B cell (primary cell): ENCODE measurements at regions not wholly inside any gene's neighbourhood (a gene's known extent, or its start where the extent isn't known, plus 50 kb on each side); places are given as distances from the start of the nearest gene placed in this dataset.

Experiments used
- ATAC-seq: fragments of 200-7000 bp; cut with Tn5 transposase; one replicate; pipeline ENCODE4 v1.10.0; 2021; ENCODE audit warnings: low read depth, mild to moderate bottlenecking, moderate number of reproducible peaks, moderate library complexity
- CTCF ChIA-PET: fragments of 350-600 bp; sonication (Branson Sonifier 250); formaldehyde crosslinking; loops from one replicate; lab custom pipeline; 2021; ENCODE audit warnings: antibody characterized with exemption, inconsistent platforms; lab: Charles Lee
- POLR2A ChIA-PET: fragments of 350-600 bp; sonication (Branson Sonifier 250); formaldehyde crosslinking; loops from one replicate; lab custom pipeline; 2021; ENCODE audit warnings: antibody characterized with exemption; lab: Charles Lee
- DNase-seq: peaks from one replicate; pipeline ENCODE4 v3.0.0; 2013
- H2AFZ ChIP-seq: 2 replicates; pipeline ENCODE4 v1.6.1; 2012; ENCODE audit warnings: mild to moderate bottlenecking, low read depth, low read length; ENCODE audit not compliant: insufficient read depth, poor library complexity, severe bottlenecking
- H3K27ac ChIP-seq, 2 donors: 1 replicate in 1 of 2; 2 replicates in 1 of 2; pipeline ENCODE4 v1.5.1; 2012 to 2013; ENCODE audit warnings: low read length in 2 of 2, mild to moderate bottlenecking in 2 of 2, moderate library complexity in 1 of 2
- H3K27me3 ChIP-seq, 4 experiments: fragments of 200-600 bp in 1 of 4; sonication (generic) in 1 of 4; replicated peaks in 1 of 4; 1 replicate in 2 of 4; 2 replicates in 2 of 4; pipeline versions ENCODE4 v1.6.1 to v1.7.0; 2013 to 2016; ENCODE audit warnings: low read length in 3 of 4, mild to moderate bottlenecking in 2 of 4, mixed read lengths in 1 of 4, moderate library complexity in 1 of 4; ENCODE audit not compliant: insufficient read depth in 4 of 4, control insufficient read depth in 3 of 4; ENCODE audit errors: control extremely low read depth in 1 of 4
- H3K36me3 ChIP-seq, 2 experiments: replicated peaks in 1 of 2; 1 replicate in 1 of 2; 2 replicates in 1 of 2; pipeline versions ENCODE4 v1.6.1 to v1.7.1; 2013; ENCODE audit warnings: low read length in 1 of 2; ENCODE audit not compliant: insufficient read depth in 2 of 2, control insufficient read depth in 1 of 2; ENCODE audit errors: control extremely low read depth in 1 of 2, extremely low read depth in 1 of 2
- H3K4me1 ChIP-seq, 2 donors: fragments of 200-600 bp in 1 of 2; sonication (generic) in 1 of 2; 1 replicate in 1 of 2; 2 replicates in 1 of 2; pipeline versions ENCODE4 v1.5.1 to v1.6.1; 2013 to 2017; ENCODE audit warnings: low read length in 2 of 2; ENCODE audit not compliant: control insufficient read depth in 2 of 2, insufficient read depth in 2 of 2
- H3K4me2 ChIP-seq: replicated peaks from 2 replicates; pipeline ENCODE3; 2012; ENCODE audit warnings: mild to moderate bottlenecking, low read depth, low read length; ENCODE audit not compliant: poor library complexity, severe bottlenecking
- H3K4me3 ChIP-seq, 5 experiments: fragments of 200-600 bp in 1 of 5; sonication (generic) in 1 of 5; 1 replicate in 3 of 5; 2 replicates in 2 of 5; pipeline versions ENCODE4 v1.5.1 to v1.7.0; 2011 to 2016; ENCODE audit warnings: low read length in 4 of 5, mild to moderate bottlenecking in 4 of 5, low read depth in 2 of 5, control low read depth in 1 of 5, moderate library complexity in 1 of 5; ENCODE audit not compliant: insufficient read depth in 1 of 5; ENCODE audit errors: control extremely low read depth in 1 of 5, extremely low read depth in 1 of 5
- H3K79me2 ChIP-seq: fragments of 200-600 bp; sonication (generic); one replicate; pipeline ENCODE4 v1.6.0; 2016; ENCODE audit warnings: low read length; ENCODE audit not compliant: control insufficient read depth, insufficient read depth
- H3K9ac ChIP-seq: fragments of 200-600 bp; sonication (generic); 2 replicates; pipeline ENCODE4 v1.6.1; 2017; ENCODE audit warnings: mild to moderate bottlenecking, low read length, moderate library complexity
- H3K9me3 ChIP-seq, 3 donors: one replicate each; pipeline versions ENCODE4 v1.6.1 to v1.7.1; 2013; ENCODE audit warnings: low read length in 2 of 3; ENCODE audit not compliant: control insufficient read depth in 2 of 3, insufficient read depth in 1 of 3; ENCODE audit errors: control extremely low read depth in 1 of 3
- H4K20me1 ChIP-seq: 2 replicates; pipeline ENCODE4 v1.6.0; 2012; ENCODE audit warnings: mild to moderate bottlenecking, low read length; ENCODE audit not compliant: insufficient read depth, control insufficient read depth, poor library complexity, severe bottlenecking
- H3K27ac Mint-ChIP-seq: one replicate; pipeline ENCODE4 v1.8.0; 2021; ENCODE audit warnings: mixed read lengths
- H3K27me3 Mint-ChIP-seq: one replicate; pipeline ENCODE4 v1.8.0; 2021; ENCODE audit warnings: mixed read lengths
- H3K4me1 Mint-ChIP-seq: one replicate; pipeline ENCODE4 v1.8.0; 2021; ENCODE audit warnings: mixed read lengths
- H3K4me3 Mint-ChIP-seq: one replicate; pipeline ENCODE4 v1.8.0; 2021; ENCODE audit warnings: mixed read lengths
- H3K9me3 Mint-ChIP-seq: one replicate; pipeline ENCODE4 v1.8.0; 2022; ENCODE audit warnings: mixed read lengths; ENCODE audit not compliant: insufficient read depth
- EZH2 ChIP-seq: IDR thresholded peaks from 2 replicates; pipeline ENCODE4 v1.6.1; 2012; ENCODE audit warnings: borderline replicate concordance, low read depth, mild to moderate bottlenecking, moderate library complexity, low read length; ENCODE audit not compliant: insufficient read depth, poor library complexity, severe bottlenecking
- WGBS: methylation state at CpG from one replicate; pipeline ENCODE4 v1.1.5; 2013; ENCODE audit warnings: missing lambda C conversion rate; ENCODE audit not compliant: insufficient coverage; 5-methylcytosine and 5-hydroxymethylcytosine counted together
- intact Hi-C: fragments of 100-400 bp; cut with micrococcal nuclease; formaldehyde crosslinking; loops from one replicate; pipeline ENCODE4 v1.10.0; 2022
- TF ChIP-seq, protein P1 (sequence below): fragments of 200-600 bp; IDR thresholded peaks from one replicate; pipeline ENCODE4 v1.8.0; 2022; ENCODE audit warnings: antibody characterized with exemption, mild to moderate bottlenecking

DNA sequence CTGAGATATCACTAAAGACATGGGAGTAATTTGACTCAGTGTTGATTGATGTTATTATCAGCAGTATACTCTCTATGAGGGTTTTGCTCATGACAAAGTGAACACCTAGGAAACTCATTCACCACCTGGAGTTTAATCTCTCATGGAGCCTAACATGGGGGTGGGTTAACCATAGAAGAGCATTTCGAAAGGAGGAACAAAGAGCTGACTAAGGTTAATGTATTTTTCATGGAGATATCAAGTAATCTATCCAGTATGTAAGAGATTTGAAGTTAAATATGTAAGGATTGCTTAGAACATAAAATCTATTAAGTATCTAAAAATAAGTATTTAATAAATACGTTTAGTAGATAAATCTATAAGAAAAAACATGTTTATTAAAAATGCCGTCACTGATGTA, 917.8 kb downstream of the EPHA4 start:
- Mint-ChIP-seq H3K27me3 (peaks cover 6% of the 10 kb centered on the region), H3K4me1 (no peaks in the 10 kb centered on the region), H3K27ac (no peak overlapping the region), H3K9me3 (no peaks in the 10 kb centered on the region), H3K4me3 (no peak overlapping the region)
- intact Hi-C loops, result no loop called here
- H3K9ac ChIP-seq, result no peak overlapping the region
- H3K27me3 ChIP-seq, result no peaks in the 10 kb centered on the region
- no peaks in the 10 kb centered on the region for H3K36me3 ChIP-seq
- ATAC-seq (no peak), DNase-seq (no peak)
- no peak overlapping the region for H2AFZ ChIP-seq
- no peaks in the 10 kb centered on the region for H3K79me2 ChIP-seq
- H3K4me3 ChIP-seq, result no peak overlapping the region
- no CpG with 5 or more reads among the region's 3 CpGs for WGBS
- H3K27ac ChIP-seq, result no peak overlapping the region
- CTCF ChIA-PET, result no interaction called here
- POLR2A ChIA-PET, result no interaction called here
- peaks cover 0 to 4% (median 0%) of the 10 kb centered on the region in 3 donors for H3K9me3 ChIP-seq
- no peaks in the 10 kb centered on the region for H4K20me1 ChIP-seq
- no peak overlapping the region for H3K4me2 ChIP-seq
- TF ChIP-seq EZH2, result no peak
- TF ChIP-seq, protein P1, sequence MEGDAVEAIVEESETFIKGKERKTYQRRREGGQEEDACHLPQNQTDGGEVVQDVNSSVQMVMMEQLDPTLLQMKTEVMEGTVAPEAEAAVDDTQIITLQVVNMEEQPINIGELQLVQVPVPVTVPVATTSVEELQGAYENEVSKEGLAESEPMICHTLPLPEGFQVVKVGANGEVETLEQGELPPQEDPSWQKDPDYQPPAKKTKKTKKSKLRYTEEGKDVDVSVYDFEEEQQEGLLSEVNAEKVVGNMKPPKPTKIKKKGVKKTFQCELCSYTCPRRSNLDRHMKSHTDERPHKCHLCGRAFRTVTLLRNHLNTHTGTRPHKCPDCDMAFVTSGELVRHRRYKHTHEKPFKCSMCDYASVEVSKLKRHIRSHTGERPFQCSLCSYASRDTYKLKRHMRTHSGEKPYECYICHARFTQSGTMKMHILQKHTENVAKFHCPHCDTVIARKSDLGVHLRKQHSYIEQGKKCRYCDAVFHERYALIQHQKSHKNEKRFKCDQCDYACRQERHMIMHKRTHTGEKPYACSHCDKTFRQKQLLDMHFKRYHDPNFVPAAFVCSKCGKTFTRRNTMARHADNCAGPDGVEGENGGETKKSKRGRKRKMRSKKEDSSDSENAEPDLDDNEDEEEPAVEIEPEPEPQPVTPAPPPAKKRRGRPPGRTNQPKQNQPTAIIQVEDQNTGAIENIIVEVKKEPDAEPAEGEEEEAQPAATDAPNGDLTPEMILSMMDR, result no peak
- H3K4me1 ChIP-seq, result no peaks in the 10 kb centered on the region

DNA sequence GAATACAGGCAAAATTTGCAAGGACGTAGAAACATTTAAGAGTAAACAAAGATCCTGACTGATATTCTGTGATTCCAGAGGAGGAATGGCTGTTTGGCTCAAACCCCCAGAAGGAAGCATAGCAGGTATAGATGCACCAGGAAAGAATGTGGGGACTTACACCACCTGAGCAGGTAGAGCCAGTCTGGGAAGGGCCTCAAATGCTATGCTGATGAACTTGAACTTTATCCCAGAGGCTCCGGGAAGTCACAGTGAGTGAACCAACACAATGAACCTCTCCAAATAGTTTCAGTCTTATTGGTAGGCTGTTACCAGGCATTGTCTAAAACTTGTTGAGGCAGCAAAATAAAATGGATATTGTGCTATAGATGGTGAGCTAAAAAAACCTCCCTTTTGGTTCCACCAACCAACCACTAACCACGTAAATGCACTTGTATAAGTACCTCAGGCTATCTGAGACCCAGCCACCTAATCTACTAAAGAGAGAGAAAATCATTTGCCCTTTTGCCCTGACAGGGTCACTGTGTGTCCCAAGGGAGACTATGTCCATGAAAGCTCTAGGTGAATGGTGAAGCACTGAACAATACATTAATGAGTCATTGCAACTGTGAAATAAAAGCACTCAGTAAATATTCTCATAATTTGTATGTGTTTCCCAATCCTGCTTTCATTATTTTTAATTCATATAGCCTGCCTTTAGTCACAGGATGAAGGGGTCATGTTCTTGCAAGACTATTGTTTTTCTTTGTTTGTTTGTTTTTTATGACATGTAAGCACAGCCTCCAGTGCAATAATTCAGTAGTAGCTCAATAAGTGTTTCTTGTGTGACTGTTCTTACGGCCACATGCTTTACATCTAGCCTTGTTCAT, 911.6 kb downstream of the EPHA4 start:
- Mint-ChIP-seq H3K27me3 (peaks cover 3% of the 10 kb centered on the region), H3K9me3 (no peaks in the 10 kb centered on the region), H3K4me3 (no peak overlapping the region), H3K27ac (no peak overlapping the region), H3K4me1 (no peaks in the 10 kb centered on the region)
- H3K4me1 ChIP-seq, result no peaks in the 10 kb centered on the region
- no peak overlapping the region for H3K4me3 ChIP-seq
- ATAC-seq, result no peak
- H2AFZ ChIP-seq, result no peak overlapping the region
- H3K27me3 ChIP-seq, result no peaks in the 10 kb centered on the region
- peaks cover 0 to 4% (median 0%) of the 10 kb centered on the region in 3 donors for H3K9me3 ChIP-seq
- TF ChIP-seq, protein P1, result no peak
- TF ChIP-seq EZH2, result no peak
- POLR2A ChIA-PET, result no interaction called here
- WGBS, result no CpG with 5 or more reads among the region's 4 CpGs
- CTCF ChIA-PET, result interaction anchor here (1.3 kb wide), 1 partner anchor 10 kb away, joined by 3 read pairs; no protein-coding TSS in a partner anchor
- H3K79me2 ChIP-seq, result no peaks in the 10 kb centered on the region
- no peaks in the 10 kb centered on the region for H4K20me1 ChIP-seq
- no peak overlapping the region for H3K9ac ChIP-seq
- intact Hi-C loops, result no loop called here
- H3K36me3 ChIP-seq, result no peaks in the 10 kb centered on the region
- H3K4me2 ChIP-seq, result no peak overlapping the region
- H3K27ac ChIP-seq, result no peak overlapping the region
- DNase-seq, result no peak
